ENCODE measurements at regions not wholly inside any gene's neighbourhood (a gene's known extent, or its start where the extent isn't known, plus 50 kb on each side); places are given as distances from the start of the nearest gene placed in this dataset.
A peak's percentile ranks its signal among the peaks of the same experiment; 100 is the strongest.

DNA sequence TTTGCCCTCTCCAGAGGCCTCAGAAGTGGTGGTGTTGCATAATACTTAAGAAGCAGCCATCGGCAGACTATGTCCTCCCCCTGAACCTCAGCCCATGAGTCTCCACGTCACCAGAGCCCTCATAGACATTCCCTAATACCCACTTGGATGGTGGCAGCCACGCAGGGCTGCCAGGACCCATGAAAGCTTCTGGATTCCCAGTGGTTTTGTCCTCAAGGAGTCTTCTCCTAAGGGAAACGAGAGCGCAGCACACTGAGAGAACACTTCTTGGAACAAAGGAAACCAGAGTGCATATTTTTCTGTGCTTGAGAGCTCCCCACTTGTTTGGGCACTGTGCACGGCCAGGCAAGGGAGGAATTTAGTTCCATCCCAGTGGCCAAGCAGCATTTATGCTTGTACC is 204.1 kb upstream of the DMD start:
- TF ChIP-seq, protein P1, sequence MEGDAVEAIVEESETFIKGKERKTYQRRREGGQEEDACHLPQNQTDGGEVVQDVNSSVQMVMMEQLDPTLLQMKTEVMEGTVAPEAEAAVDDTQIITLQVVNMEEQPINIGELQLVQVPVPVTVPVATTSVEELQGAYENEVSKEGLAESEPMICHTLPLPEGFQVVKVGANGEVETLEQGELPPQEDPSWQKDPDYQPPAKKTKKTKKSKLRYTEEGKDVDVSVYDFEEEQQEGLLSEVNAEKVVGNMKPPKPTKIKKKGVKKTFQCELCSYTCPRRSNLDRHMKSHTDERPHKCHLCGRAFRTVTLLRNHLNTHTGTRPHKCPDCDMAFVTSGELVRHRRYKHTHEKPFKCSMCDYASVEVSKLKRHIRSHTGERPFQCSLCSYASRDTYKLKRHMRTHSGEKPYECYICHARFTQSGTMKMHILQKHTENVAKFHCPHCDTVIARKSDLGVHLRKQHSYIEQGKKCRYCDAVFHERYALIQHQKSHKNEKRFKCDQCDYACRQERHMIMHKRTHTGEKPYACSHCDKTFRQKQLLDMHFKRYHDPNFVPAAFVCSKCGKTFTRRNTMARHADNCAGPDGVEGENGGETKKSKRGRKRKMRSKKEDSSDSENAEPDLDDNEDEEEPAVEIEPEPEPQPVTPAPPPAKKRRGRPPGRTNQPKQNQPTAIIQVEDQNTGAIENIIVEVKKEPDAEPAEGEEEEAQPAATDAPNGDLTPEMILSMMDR (IDR thresholded peaks at IDR 0.05; ENCODE audit: low read depth, low read length): no peak
- no peak for DNase-seq (ENCODE audit: low read depth in 1 of 2, low spot score in 1 of 2)
- Histone ChIP-seq H3K27me3 (no peaks in the 10 kb centered on the region), H3K4me3 (no peak overlapping the region), H3K4me1 (ENCODE audit: low read depth) (no peaks in the 10 kb centered on the region), H3K27ac (no peak overlapping the region), H3K36me3 (no peaks in the 10 kb centered on the region), H3K9me3 (ENCODE audit: low read depth) (no peaks in the 10 kb centered on the region)

DNA sequence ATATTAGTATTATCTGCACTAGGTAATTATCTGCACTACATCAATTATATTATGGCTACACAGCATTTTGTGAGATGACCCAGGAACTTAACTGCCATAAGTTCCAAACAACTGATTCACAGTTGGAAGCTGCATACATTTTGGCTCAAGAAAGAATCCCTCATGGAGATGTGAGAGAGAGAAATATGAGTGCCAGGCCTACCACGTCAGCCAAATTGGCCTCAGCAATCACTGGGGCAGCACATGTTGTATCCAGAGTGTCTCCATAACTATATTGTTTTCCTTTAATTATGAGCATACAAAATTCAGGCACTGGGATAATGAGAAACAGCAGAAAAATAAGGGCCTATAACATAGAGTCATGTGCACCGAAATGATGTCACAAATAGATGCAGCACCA is 174.2 kb upstream of the DMD start:
- Histone ChIP-seq H3K4me1 (ENCODE audit: low read depth) (no peaks in the 10 kb centered on the region), H3K27ac (no peak overlapping the region), H3K36me3 (no peaks in the 10 kb centered on the region), H3K9me3 (ENCODE audit: low read depth) (no peaks in the 10 kb centered on the region), H3K27me3 (no peaks in the 10 kb centered on the region), H3K4me3 (no peak overlapping the region)
- DNase-seq (ENCODE audit: low read depth in 1 of 2, low spot score in 1 of 2): no peak
- TF ChIP-seq, protein P1 (IDR thresholded peaks at IDR 0.05; ENCODE audit: low read depth, low read length): no peak

DNA sequence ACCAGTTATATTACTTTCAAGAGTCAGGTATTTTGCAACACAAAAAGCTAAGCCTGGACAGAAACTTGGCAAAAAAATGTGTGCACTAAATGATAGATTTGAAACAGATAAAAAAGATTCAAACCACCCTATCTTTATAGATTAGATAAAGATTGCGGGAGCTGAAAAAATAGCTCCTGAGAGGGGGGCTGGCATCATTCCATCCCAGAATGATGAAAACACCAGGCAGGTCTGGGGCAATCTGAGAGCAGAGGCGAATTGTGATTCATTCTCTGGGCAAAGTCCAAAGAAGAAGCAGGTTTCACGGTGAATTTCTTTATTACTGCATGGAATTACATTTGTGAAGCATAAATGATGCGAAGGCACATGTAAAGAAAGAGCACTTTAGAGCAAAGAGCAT is 168.5 kb upstream of the DMD start:
- TF ChIP-seq, protein P1 (IDR thresholded peaks at IDR 0.05; ENCODE audit: low read depth, low read length): no peak
- H3K9me3 ChIP-seq (ENCODE audit: low read depth): no peaks in the 10 kb centered on the region
- no peaks in the 10 kb centered on the region for H3K36me3 ChIP-seq
- H3K4me1 ChIP-seq (ENCODE audit: low read depth): no peaks in the 10 kb centered on the region
- no peak overlapping the region for H3K27ac ChIP-seq
- no peak overlapping the region for H3K4me3 ChIP-seq
- DNase-seq (ENCODE audit: low read depth in 1 of 2, low spot score in 1 of 2): no peak
- no peaks in the 10 kb centered on the region for H3K27me3 ChIP-seq

DNA sequence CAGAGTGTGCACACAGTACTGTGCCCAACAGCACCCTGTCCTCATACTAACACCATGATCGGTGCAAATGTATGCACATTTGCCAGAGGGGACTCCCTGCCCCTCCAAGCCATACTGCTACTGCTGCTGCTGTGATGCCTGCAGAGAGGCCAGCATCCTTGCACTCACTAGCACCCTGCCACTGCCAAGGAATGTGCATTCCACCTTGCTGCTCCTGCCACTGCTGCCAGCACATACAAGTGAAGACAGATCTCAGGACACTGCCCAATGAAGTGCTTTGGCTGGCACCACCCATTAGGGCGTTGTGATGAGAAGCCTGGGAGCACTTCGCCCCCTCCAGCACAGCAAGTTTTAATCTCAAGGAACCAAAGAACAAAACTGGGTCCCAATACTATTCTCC is 146.3 kb upstream of the DMD start:
- no peaks in the 10 kb centered on the region for H3K27me3 ChIP-seq
- H3K4me1 ChIP-seq (ENCODE audit: low read depth): no peaks in the 10 kb centered on the region
- H3K9me3 ChIP-seq (ENCODE audit: low read depth): no peaks in the 10 kb centered on the region
- no peak for DNase-seq (ENCODE audit: low read depth in 1 of 2, low spot score in 1 of 2)
- no peaks in the 10 kb centered on the region for H3K36me3 ChIP-seq
- no peak overlapping the region for H3K4me3 ChIP-seq
- TF ChIP-seq, protein P1 (IDR thresholded peaks at IDR 0.05; ENCODE audit: low read depth, low read length): no peak
- H3K27ac ChIP-seq: no peak overlapping the region

- Histone ChIP-seq H3K9me3 (ENCODE audit: low read depth) (no peaks in the 10 kb centered on the region), H3K36me3 (no peaks in the 10 kb centered on the region), H3K4me3 (no peak overlapping the region), H3K27ac (no peak overlapping the region), H3K27me3 (no peaks in the 10 kb centered on the region), H3K4me1 (ENCODE audit: low read depth) (no peaks in the 10 kb centered on the region)
- TF ChIP-seq, protein P1 (IDR thresholded peaks at IDR 0.05; ENCODE audit: low read depth, low read length): no peak
- DNase-seq (ENCODE audit: low read depth in 1 of 2, low spot score in 1 of 2): peak; percentile 0 to 10
Measured at GRCh38 chrX:33339219-33339618, 127.9 kb upstream of the DMD start.

- no peak overlapping the region for H3K27ac ChIP-seq
- no peaks in the 10 kb centered on the region for H3K36me3 ChIP-seq
- TF ChIP-seq, protein P1 (IDR thresholded peaks at IDR 0.05; ENCODE audit: low read depth, low read length): peak; percentile 35
- no peaks in the 10 kb centered on the region for H3K4me1 ChIP-seq (ENCODE audit: low read depth)
- no peaks in the 10 kb centered on the region for H3K27me3 ChIP-seq
- no peaks in the 10 kb centered on the region for H3K9me3 ChIP-seq (ENCODE audit: low read depth)
- H3K4me3 ChIP-seq: no peak overlapping the region
- DNase-seq (ENCODE audit: low read depth in 1 of 2, low spot score in 1 of 2): peak; percentile 27 to 70
Measured at GRCh38 chrX:33336783-33337182, 125.4 kb upstream of the DMD start.

Data from cardiac muscle cell (in vitro differentiated cells and primary cell).